PFSK-1 (cell line): ENCODE measurements at regions not wholly inside any gene's neighbourhood (a gene's known extent, or its start where the extent isn't known, plus 50 kb on each side); places are given as distances from the start of the nearest gene placed in this dataset.

ENCODE experiments used
- FOXP2 ChIP-seq: optimal IDR thresholded peaks from 2 replicates; pipeline ENCODE3; 2011; ENCODE audit warnings: borderline replicate concordance, control low read depth, inconsistent platforms; ENCODE audit not compliant: insufficient read depth; ENCODE audit errors: extremely low read length, extremely low read depth
- POLR2AphosphoS5 ChIP-seq: IDR thresholded peaks from 2 replicates; pipeline ENCODE4 v1.6.1; 2012; ENCODE audit warnings: low read depth, mild to moderate bottlenecking, control low read depth, low read length, moderate library complexity
- TAF1 ChIP-seq: IDR thresholded peaks from 2 replicates; pipeline ENCODE4 v1.6.1; 2012; ENCODE audit warnings: low read length, control low read depth, borderline replicate concordance; ENCODE audit not compliant: insufficient read depth

DNA sequence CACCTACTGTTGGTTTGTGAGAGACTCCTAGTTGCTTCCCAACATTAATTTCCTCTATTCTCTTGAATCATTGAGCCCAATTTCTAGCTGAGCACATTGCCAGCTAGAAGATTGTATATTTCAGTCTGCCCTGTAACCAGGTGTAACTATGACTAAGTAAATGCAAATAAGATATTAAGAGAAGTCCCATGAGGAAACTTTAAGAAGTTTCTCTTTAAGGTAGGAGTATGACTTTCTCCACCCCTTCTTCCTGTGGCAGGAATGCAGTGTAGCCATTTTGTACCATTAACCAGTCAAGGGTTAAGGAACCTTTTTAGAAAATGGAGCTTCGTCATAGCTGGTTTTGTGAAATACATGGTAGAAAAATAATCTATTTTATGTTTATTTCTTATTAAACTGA, 534.2 kb upstream of the RGS18 start:
- TF ChIP-seq POLR2AphosphoS5: no peak
- no peak for TF ChIP-seq TAF1
- no peak for TF ChIP-seq FOXP2
